ENCODE measurements at regions not wholly inside any gene's neighbourhood (a gene's known extent, or its start where the extent isn't known, plus 50 kb on each side); places are given as distances from the start of the nearest gene placed in this dataset.
A peak's percentile ranks its signal among the peaks of the same experiment; 100 is the strongest.

DNA sequence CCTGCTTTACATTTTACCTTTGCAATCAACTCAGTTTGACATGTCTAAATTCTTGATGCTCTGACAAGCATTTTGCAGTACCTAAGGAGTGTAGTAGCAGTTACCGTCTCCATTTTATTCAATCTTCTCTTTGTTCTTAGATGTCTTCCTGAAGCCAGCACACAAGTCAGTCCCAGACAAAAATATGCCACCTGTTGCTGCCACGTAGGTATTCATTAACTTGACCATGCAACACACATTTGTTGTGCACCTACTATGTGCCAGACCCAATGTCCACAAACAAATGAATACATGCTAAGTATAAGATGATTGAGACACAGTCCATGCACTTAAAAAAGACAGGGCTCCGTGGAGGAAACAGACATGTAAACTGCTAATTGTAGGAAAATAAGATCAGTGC, 81.5 kb upstream of the NGF start:
- POLR2A ChIA-PET (ENCODE audit: low non-redundant PET) = no interaction called here
- DNase-seq (ENCODE audit: low spot score) = no peak
- TF ChIP-seq CTCF (conservative IDR thresholded peaks at IDR 0.05; ENCODE audit: low read depth) = no peak
- CTCF ChIA-PET = no interaction called here
- H3K27ac ChIP-seq = no peak overlapping the region

DNA sequence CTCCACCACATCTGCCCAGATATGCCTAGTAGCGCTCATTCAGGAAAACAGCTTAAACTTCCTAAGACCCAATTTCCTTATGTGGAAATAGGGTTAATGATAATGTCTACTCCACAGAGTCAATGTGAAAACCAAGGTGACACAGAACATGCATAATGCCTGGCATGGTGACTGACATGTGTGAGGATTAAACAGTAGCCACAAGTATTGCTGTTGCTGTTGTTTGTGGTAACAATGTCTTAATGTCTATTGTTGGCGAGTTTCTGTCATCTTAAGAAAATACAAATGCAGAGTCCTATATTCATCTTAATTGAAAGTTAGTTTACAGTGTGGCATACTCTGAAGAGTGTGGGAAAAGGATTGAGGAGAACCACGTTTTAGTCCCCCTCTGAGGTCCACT, 75.6 kb upstream of the NGF start:
- H3K27ac ChIP-seq = no peak overlapping the region
- DNase-seq (ENCODE audit: low spot score) = no peak
- no peak for TF ChIP-seq CTCF (conservative IDR thresholded peaks at IDR 0.05; ENCODE audit: low read depth)
- ChIA-PET CTCF (interaction anchor here (0.6 kb wide), 2 partner anchors 42 to 391 kb away, joined by 4 read pairs; no protein-coding TSS in a partner anchor), POLR2A (ENCODE audit: low non-redundant PET) (no interaction called here)

- ChIA-PET CTCF (interaction anchor here (0.6 kb wide), 2 partner anchors 195 to 391 kb away, joined by 3 to 4 read pairs; no protein-coding TSS in a partner anchor), POLR2A (ENCODE audit: low non-redundant PET) (no interaction called here)
- DNase-seq (ENCODE audit: low spot score) = no peak
- TF ChIP-seq CTCF (conservative IDR thresholded peaks at IDR 0.05; ENCODE audit: low read depth) = no peak
- H3K27ac ChIP-seq = no peak overlapping the region
Observed at GRCh38 chr1:115413208-115413607, 75.2 kb upstream of the NGF start.

DNA sequence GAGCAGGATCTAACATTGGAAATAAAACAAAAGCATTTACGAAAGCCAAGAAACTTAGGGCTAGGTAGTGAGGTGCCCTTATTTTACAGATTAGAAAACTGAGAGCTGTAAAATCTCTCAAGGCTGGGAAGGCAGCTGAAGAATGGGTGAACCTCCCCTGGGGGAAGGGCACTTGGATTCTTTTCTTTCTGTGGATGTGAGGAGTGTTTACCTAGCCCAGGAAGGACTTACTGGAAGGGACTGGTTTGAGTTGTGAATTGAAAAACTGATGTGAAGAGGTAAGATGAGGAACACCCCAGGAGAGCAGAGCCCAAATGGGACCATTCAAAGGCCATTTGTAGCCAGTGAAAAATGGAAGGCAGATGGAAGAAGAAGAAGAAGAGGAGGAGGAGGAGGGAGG, 74.7 kb upstream of the NGF start:
- no peak overlapping the region for H3K27ac ChIP-seq
- CTCF ChIA-PET = interaction anchor here (0.6 kb wide), 1 partner anchor 196 kb away, joined by 3 read pairs; no protein-coding TSS in a partner anchor
- POLR2A ChIA-PET (ENCODE audit: low non-redundant PET) = no interaction called here
- no peak for TF ChIP-seq CTCF (conservative IDR thresholded peaks at IDR 0.05; ENCODE audit: low read depth)
- DNase-seq (ENCODE audit: low spot score) = no peak

DNA sequence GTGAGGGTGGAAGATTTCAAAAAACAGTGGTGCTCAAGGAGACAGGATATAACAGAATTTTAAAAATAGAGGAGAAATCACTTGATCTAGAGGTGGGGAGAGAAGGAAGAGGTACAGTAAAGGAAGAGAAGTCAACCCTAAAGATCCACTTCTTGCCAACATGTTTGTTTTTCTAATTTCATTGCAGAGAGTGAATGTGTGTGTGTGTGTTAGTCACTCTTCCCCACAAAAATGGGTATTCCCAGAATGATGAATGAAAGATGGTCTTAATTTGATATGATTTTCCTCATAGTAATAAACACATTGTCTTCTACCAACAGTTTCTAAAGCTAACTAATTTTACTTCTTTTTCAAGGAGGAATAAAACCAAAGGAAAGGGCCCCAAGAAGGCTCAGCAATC, 74.2 kb upstream of the NGF start:
- POLR2A ChIA-PET (ENCODE audit: low non-redundant PET) = no interaction called here
- no peak for TF ChIP-seq CTCF (conservative IDR thresholded peaks at IDR 0.05; ENCODE audit: low read depth)
- H3K27ac ChIP-seq = no peak overlapping the region
- no peak for DNase-seq (ENCODE audit: low spot score)
- CTCF ChIA-PET = no interaction called here

GRCh38 chr1:115411371-115412063, 73.5 kb upstream of the NGF start:
- no peak for TF ChIP-seq CTCF (conservative IDR thresholded peaks at IDR 0.05; ENCODE audit: low read depth)
- ChIA-PET POLR2A (ENCODE audit: low non-redundant PET) (no interaction called here), CTCF (interaction anchor here (0.6 kb wide), 1 partner anchor 272 kb away, joined by 5 read pairs; no protein-coding TSS in a partner anchor)
- DNase-seq (ENCODE audit: low spot score) = peak; percentile 42
- H3K27ac ChIP-seq = no peak overlapping the region

Data from RWPE1 (cell line).